ENCODE measurements at regions not wholly inside any gene's neighbourhood (a gene's known extent, or its start where the extent isn't known, plus 50 kb on each side); places are given as distances from the start of the nearest gene placed in this dataset.

GRCh38 chr19:29415507-29415906, 110.3 kb upstream of the VSTM2B start:
- H3K27me3 ChIP-seq (ENCODE audit: low read depth), result no peaks in the 10 kb centered on the region
- no peaks in the 10 kb centered on the region for H3K36me3 ChIP-seq
- H3K4me3 ChIP-seq, result no peak overlapping the region
- no peaks in the 10 kb centered on the region for H3K4me1 ChIP-seq
- TF ChIP-seq CTCF (IDR thresholded peaks at IDR 0.05), result no peak
- intact Hi-C loops (cut with DNase I), result no loop called here
- no peak for DNase-seq
- H3K27ac ChIP-seq, result no peak overlapping the region
- no peak for ATAC-seq
- H3K9me3 ChIP-seq, result no peaks in the 10 kb centered on the region

- DNase-seq, result no peak
- ATAC-seq, result no peak
- no peaks in the 10 kb centered on the region for H3K4me1 ChIP-seq
- no peak for TF ChIP-seq CTCF (IDR thresholded peaks at IDR 0.05)
- no peaks in the 10 kb centered on the region for H3K9me3 ChIP-seq
- intact Hi-C loops (cut with DNase I), result no loop called here
- H3K36me3 ChIP-seq, result no peaks in the 10 kb centered on the region
- H3K4me3 ChIP-seq, result no peak overlapping the region
- no peaks in the 10 kb centered on the region for H3K27me3 ChIP-seq (ENCODE audit: low read depth)
- no peak overlapping the region for H3K27ac ChIP-seq
Measured at GRCh38 chr19:29417048-29417447, 108.7 kb upstream of the VSTM2B start.

- ATAC-seq, result no peak
- no peaks in the 10 kb centered on the region for H3K9me3 ChIP-seq
- no peak for TF ChIP-seq CTCF (IDR thresholded peaks at IDR 0.05)
- intact Hi-C loops (cut with DNase I), result no loop called here
- H3K4me1 ChIP-seq, result no peaks in the 10 kb centered on the region
- no peak for DNase-seq
- no peak overlapping the region for H3K27ac ChIP-seq
- H3K36me3 ChIP-seq, result no peaks in the 10 kb centered on the region
- no peak overlapping the region for H3K4me3 ChIP-seq
- no peaks in the 10 kb centered on the region for H3K27me3 ChIP-seq (ENCODE audit: low read depth)
Measured at GRCh38 chr19:29418201-29418600, 107.6 kb upstream of the VSTM2B start.

GRCh38 chr19:29420065-29420464, 105.7 kb upstream of the VSTM2B start:
- peaks cover 3% of the 10 kb centered on the region for H3K27me3 ChIP-seq (ENCODE audit: low read depth)
- intact Hi-C loops (cut with DNase I), result no loop called here
- no peaks in the 10 kb centered on the region for H3K36me3 ChIP-seq
- ATAC-seq, result no peak
- H3K9me3 ChIP-seq, result no peaks in the 10 kb centered on the region
- TF ChIP-seq CTCF (IDR thresholded peaks at IDR 0.05), result no peak
- H3K4me3 ChIP-seq, result no peak overlapping the region
- H3K4me1 ChIP-seq, result no peaks in the 10 kb centered on the region
- no peak overlapping the region for H3K27ac ChIP-seq
- no peak for DNase-seq

- no peak for TF ChIP-seq CTCF (IDR thresholded peaks at IDR 0.05)
- intact Hi-C loops (cut with DNase I), result no loop called here
- H3K36me3 ChIP-seq, result no peaks in the 10 kb centered on the region
- H3K9me3 ChIP-seq, result no peaks in the 10 kb centered on the region
- DNase-seq (no peak), ATAC-seq (no peak)
- no peak overlapping the region for H3K4me3 ChIP-seq
- H3K4me1 ChIP-seq, result no peaks in the 10 kb centered on the region
- no peak overlapping the region for H3K27ac ChIP-seq
- peaks cover 3% of the 10 kb centered on the region for H3K27me3 ChIP-seq (ENCODE audit: low read depth)
Measured at GRCh38 chr19:29420482-29421195, 105.2 kb upstream of the VSTM2B start.
